HepG2 (cell line): ENCODE measurements at regions not wholly inside any gene's neighbourhood (a gene's known extent, or its start where the extent isn't known, plus 50 kb on each side); places are given as distances from the start of the nearest gene placed in this dataset.
"Not testable (repeated sequence)": the region's sequence is repeated elsewhere in the genome, so short reads cannot be mapped to it uniquely, and the experiment has no call there.

Experiments used
- ATAC-seq: fragments of 200-7000 bp; cut with Tn5 transposase; 3 replicates; pipeline ENCODE4 v1.9.1; 2020; ENCODE audit warnings: mild to moderate bottlenecking, moderate library complexity
- BruUV-seq: library from RNA; stranded (reverse); fragments of 400-500 nt; replicated peaks from 2 replicates; lab custom pipeline; 2021; lab: Mats Ljungman, UMichigan
- CTCF ChIA-PET: fragments of 300-600 bp; formaldehyde crosslinking; extraction: SDS; loops from one replicate; lab custom pipeline; 2021; ENCODE audit warnings: low total read pairs, inconsistent platforms, low intra/inter-chr PET ratio; lab: Yijun Ruan, JAX
- POLR2A ChIA-PET: fragments of 350-600 bp; sonication (Branson Sonifier 250); formaldehyde crosslinking; loops from one replicate; lab custom pipeline; 2020; ENCODE audit warnings: antibody characterized with exemption, inconsistent platforms; lab: Yijun Ruan, JAX
- DNase-seq: peaks from one replicate; pipeline ENCODE4 v3.0.0-alpha.2; 2015; ENCODE audit warnings: low spot score
- FAIRE-seq: peaks from 3 replicates; lab custom pipeline; 2011; peaks lifted over from hg19 to GRCh38; lab: Jason Lieb, UNC
- H2AFZ ChIP-seq: one replicate; pipeline ENCODE4 v1.6.1; 2011; ENCODE audit warnings: low read length, inconsistent platforms
- H3K27ac ChIP-seq: fragments of 300-600 bp; 3 replicates; pipeline ENCODE4 v1.8.0; 2011; ENCODE audit warnings: mixed run types, mild to moderate bottlenecking, mixed read lengths, low read length, inconsistent platforms; ENCODE audit not compliant: insufficient read depth; ENCODE audit errors: extremely low read length
- H3K27me3 ChIP-seq, 2 experiments: fragments of 200-600 bp in 1 of 2; 2 replicates in 1 of 2; 3 replicates in 1 of 2; pipeline versions ENCODE4 v1.6.0 to v1.8.0; 2011; ENCODE audit warnings: low read length in 2 of 2, mild to moderate bottlenecking in 2 of 2, moderate library complexity in 2 of 2, inconsistent platforms in 1 of 2; ENCODE audit not compliant: insufficient read depth in 2 of 2, control insufficient read depth in 1 of 2
- H3K36me3 ChIP-seq, 2 experiments: fragments of 200-600 bp in 1 of 2; replicated peaks in 1 of 2; 2 replicates in 1 of 2; 3 replicates in 1 of 2; pipeline versions ENCODE4 v1.5.1 to v1.8.0; 2011; ENCODE audit warnings: low read length in 2 of 2, inconsistent platforms in 1 of 2; ENCODE audit not compliant: insufficient read depth in 2 of 2, control insufficient read depth in 1 of 2
- H3K4me1 ChIP-seq: 2 replicates; pipeline ENCODE4 v1.5.1; 2012; ENCODE audit warnings: low read length, inconsistent platforms; ENCODE audit not compliant: insufficient read depth
- H3K4me2 ChIP-seq: 2 replicates; pipeline ENCODE4 v1.6.0; 2011; ENCODE audit warnings: low read depth, low read length, inconsistent platforms
- H3K4me3 ChIP-seq, 3 experiments: fragments of 200-600 bp in 1 of 3; sonication (generic), shearing (Covaris generic) in 1 of 3; replicated peaks in 1 of 3; 2 replicates each; pipeline ENCODE4 v1.5.1; 2011 to 2016; ENCODE audit warnings: low read length in 3 of 3, inconsistent platforms in 2 of 3, low read depth in 2 of 3, mild to moderate bottlenecking in 2 of 3, control low read depth in 1 of 3, mixed read lengths in 1 of 3; ENCODE audit not compliant: insufficient read depth in 1 of 3
- H3K79me2 ChIP-seq: one replicate; pipeline ENCODE4 v1.6.1; 2011; ENCODE audit warnings: low read length, inconsistent platforms; ENCODE audit not compliant: insufficient read depth
- H3K9ac ChIP-seq: 2 replicates; pipeline ENCODE4 v1.6.0; 2011; ENCODE audit warnings: mild to moderate bottlenecking, low read depth, low read length, inconsistent platforms; ENCODE audit not compliant: insufficient read depth
- H3K9me3 ChIP-seq: 2 replicates; pipeline ENCODE4 v1.5.1; 2012; ENCODE audit warnings: mild to moderate bottlenecking, low read length
- H4K20me1 ChIP-seq: 2 replicates; pipeline ENCODE4 v1.6.0; 2011; ENCODE audit warnings: inconsistent platforms, mild to moderate bottlenecking, low read length, moderate library complexity; ENCODE audit not compliant: insufficient read depth
- GLI4 ChIP-seq: sonication (generic); formaldehyde crosslinking; IDR thresholded peaks from 2 replicates; pipeline ENCODE4 v1.5.1; 2020; ENCODE audit warnings: missing genetic modification reagents, mild to moderate bottlenecking, moderate library complexity, borderline replicate concordance
- HNF4G ChIP-seq, 2 experiments: sonication (generic) in 1 of 2; formaldehyde crosslinking in 1 of 2; IDR thresholded peaks; 2 replicates each; pipeline versions ENCODE4 v1.4.0 to v1.6.1; 2011 to 2020; ENCODE audit warnings: borderline replicate concordance in 2 of 2, low read depth in 2 of 2, mild to moderate bottlenecking in 2 of 2, low read length in 1 of 2, missing genetic modification reagents in 1 of 2, moderate library complexity in 1 of 2
- POGZ ChIP-seq: sonication (generic); formaldehyde crosslinking; IDR thresholded peaks from 2 replicates; pipeline ENCODE4 v1.4.0; 2020; ENCODE audit warnings: mild to moderate bottlenecking, missing genetic modification reagents
- TAF15 ChIP-seq: fragments of 200-400 bp; formaldehyde crosslinking; IDR thresholded peaks from one replicate; pipeline ENCODE4 v1.6.1; 2018; ENCODE audit warnings: mild to moderate bottlenecking, low read depth, low read length; ENCODE audit not compliant: poor library complexity, severe bottlenecking
- THYN1 ChIP-seq: sonication (generic); formaldehyde crosslinking; IDR thresholded peaks from 2 replicates; pipeline ENCODE4 v1.8.1; 2023; ENCODE audit warnings: low read depth, mild to moderate bottlenecking, moderate library complexity, missing genetic modification reagents, borderline replicate concordance
- ZSCAN12 ChIP-seq: sonication (generic); formaldehyde crosslinking; IDR thresholded peaks from 2 replicates; pipeline ENCODE4 v1.9.0; 2021; ENCODE audit warnings: mild to moderate bottlenecking, missing genetic modification reagents
- WGBS: methylation state at CpG from one replicate; pipeline ENCODE4 v1.1.6; 2017; ENCODE audit warnings: low lambda C conversion rate; 5-methylcytosine and 5-hydroxymethylcytosine counted together
- in situ Hi-C: cut with HindIII; loops from 2 replicates; pipeline ENCODE4 v1.10.0; 2017; ENCODE audit warnings: low pct_unique_long_range_greater_than_20kb; ENCODE audit not compliant: extremely low pct_ligation_motif_present
- intact Hi-C: fragments of 100-400 bp; cut with micrococcal nuclease; formaldehyde crosslinking; loops from one replicate; pipeline ENCODE4 v1.10.0; 2022; ENCODE audit not compliant: unreplicated experiment
- TF ChIP-seq, protein P1 (sequence below): sonication (generic); formaldehyde crosslinking; IDR thresholded peaks from 2 replicates; pipeline ENCODE4 v1.8.0; 2022; ENCODE audit warnings: mild to moderate bottlenecking, missing genetic modification reagents, moderate library complexity
- TF ChIP-seq, protein P2 (sequence below): IDR thresholded peaks from 2 replicates; pipeline ENCODE4 v1.6.1; 2012; ENCODE audit warnings: low read length, improper control_type of control experiment
- TF ChIP-seq, protein P3 (sequence below): sonication (generic); formaldehyde crosslinking; IDR thresholded peaks from 2 replicates; pipeline ENCODE4 v1.5.0; 2020; ENCODE audit warnings: missing genetic modification reagents

DNA sequence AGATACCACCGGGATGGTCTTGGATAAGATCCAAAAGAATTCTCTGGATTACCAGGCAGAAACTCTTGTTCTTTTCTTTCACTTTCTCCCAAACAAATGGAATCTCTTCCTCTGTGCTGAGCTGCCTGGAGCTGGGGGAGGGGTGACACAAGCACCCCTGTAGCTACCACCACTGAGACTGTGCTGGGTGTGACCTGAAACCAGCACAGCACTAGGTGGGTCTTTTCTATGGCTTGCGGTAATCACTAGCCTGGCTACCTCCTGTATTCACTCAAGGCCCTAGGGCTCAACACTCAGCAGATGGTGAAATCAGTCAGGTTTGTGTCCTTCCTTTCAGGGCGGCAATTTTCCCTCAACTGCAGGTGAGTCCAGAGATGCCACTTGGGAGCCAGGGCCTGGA is 122.4 kb upstream of the CENPW start:
- BruUV-seq: no TSS peak
- Histone ChIP-seq H3K4me2 (no peak overlapping the region), H3K27ac (no peak overlapping the region), H3K27me3 (no peaks in the 10 kb centered on the region), H4K20me1 (no peaks in the 10 kb centered on the region), H3K9me3 (no peaks in the 10 kb centered on the region), H3K79me2 (no peaks in the 10 kb centered on the region), H2AFZ (no peak overlapping the region), H3K9ac (no peak overlapping the region), H3K4me3 (no peak overlapping the region), H3K4me1 (no peaks in the 10 kb centered on the region), H3K36me3 (peaks cover 0 to 1% of the 10 kb centered on the region in 2 experiments; a peak in 3 of 5 replicates)
- ChIA-PET POLR2A (no interaction called here), CTCF (no interaction called here)
- no peak for TF ChIP-seq ZSCAN12 (CRISPR knock-in tag)
- TF ChIP-seq HNF4G (IDR thresholded peaks at IDR 0.05; ENCODE audit: borderline replicate concordance, low read depth, low read length): no peak
- TF ChIP-seq HNF4G (CRISPR knock-in tag; IDR thresholded peaks at IDR 0.05; ENCODE audit: borderline replicate concordance, low read depth): no peak
- TF ChIP-seq THYN1: no peak
- TF ChIP-seq, protein P1, sequence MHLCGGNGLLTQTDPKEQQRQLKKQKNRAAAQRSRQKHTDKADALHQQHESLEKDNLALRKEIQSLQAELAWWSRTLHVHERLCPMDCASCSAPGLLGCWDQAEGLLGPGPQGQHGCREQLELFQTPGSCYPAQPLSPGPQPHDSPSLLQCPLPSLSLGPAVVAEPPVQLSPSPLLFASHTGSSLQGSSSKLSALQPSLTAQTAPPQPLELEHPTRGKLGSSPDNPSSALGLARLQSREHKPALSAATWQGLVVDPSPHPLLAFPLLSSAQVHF (CRISPR knock-in tag): no peak
- TF ChIP-seq, protein P2, sequence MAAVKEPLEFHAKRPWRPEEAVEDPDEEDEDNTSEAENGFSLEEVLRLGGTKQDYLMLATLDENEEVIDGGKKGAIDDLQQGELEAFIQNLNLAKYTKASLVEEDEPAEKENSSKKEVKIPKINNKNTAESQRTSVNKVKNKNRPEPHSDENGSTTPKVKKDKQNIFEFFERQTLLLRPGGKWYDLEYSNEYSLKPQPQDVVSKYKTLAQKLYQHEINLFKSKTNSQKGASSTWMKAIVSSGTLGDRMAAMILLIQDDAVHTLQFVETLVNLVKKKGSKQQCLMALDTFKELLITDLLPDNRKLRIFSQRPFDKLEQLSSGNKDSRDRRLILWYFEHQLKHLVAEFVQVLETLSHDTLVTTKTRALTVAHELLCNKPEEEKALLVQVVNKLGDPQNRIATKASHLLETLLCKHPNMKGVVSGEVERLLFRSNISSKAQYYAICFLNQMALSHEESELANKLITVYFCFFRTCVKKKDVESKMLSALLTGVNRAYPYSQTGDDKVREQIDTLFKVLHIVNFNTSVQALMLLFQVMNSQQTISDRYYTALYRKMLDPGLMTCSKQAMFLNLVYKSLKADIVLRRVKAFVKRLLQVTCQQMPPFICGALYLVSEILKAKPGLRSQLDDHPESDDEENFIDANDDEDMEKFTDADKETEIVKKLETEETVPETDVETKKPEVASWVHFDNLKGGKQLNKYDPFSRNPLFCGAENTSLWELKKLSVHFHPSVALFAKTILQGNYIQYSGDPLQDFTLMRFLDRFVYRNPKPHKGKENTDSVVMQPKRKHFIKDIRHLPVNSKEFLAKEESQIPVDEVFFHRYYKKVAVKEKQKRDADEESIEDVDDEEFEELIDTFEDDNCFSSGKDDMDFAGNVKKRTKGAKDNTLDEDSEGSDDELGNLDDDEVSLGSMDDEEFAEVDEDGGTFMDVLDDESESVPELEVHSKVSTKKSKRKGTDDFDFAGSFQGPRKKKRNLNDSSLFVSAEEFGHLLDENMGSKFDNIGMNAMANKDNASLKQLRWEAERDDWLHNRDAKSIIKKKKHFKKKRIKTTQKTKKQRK: no peak
- TF ChIP-seq, protein P3, sequence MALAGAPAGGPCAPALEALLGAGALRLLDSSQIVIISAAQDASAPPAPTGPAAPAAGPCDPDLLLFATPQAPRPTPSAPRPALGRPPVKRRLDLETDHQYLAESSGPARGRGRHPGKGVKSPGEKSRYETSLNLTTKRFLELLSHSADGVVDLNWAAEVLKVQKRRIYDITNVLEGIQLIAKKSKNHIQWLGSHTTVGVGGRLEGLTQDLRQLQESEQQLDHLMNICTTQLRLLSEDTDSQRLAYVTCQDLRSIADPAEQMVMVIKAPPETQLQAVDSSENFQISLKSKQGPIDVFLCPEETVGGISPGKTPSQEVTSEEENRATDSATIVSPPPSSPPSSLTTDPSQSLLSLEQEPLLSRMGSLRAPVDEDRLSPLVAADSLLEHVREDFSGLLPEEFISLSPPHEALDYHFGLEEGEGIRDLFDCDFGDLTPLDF: no peak
- TF ChIP-seq POGZ: no peak
- TF ChIP-seq TAF15: no peak
- no peak for TF ChIP-seq GLI4 (CRISPR knock-in tag)
- DNase-seq: no peak
- no peak for FAIRE-seq
- no peak for ATAC-seq
- intact Hi-C loops (no loop called here), in situ Hi-C loops (no loop called here)
- WGBS: 99% methylated on average over 3 of the region's 3 CpGs

DNA sequence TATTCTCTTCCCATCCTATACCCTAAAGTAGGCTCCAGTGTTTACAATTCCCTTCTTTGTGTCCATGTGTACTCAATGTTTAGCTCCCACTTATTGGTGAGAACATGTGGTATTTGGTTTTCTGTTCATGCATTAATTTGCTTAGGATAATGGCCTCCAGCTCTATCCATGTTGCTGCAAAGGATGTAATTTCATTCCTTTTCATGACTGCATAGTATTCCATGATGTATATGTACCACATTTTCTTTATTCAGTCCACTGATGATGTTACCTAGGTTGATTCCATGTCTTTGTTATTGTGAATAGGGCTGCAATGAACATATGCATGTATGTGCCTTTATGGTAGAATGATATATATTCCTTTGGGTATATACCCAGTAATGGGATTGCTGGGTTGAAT is 119.0 kb upstream of the CENPW start:
- ATAC-seq, H3K9me3 ChIP-seq, H3K79me2 ChIP-seq, in situ Hi-C loops, POLR2A ChIA-PET, H3K9ac ChIP-seq, FAIRE-seq, H3K27me3 ChIP-seq, H2AFZ ChIP-seq, H3K4me2 ChIP-seq, H3K4me3 ChIP-seq, CTCF ChIA-PET, H3K4me1 ChIP-seq, H3K36me3 ChIP-seq, DNase-seq, H4K20me1 ChIP-seq, intact Hi-C loops, H3K27ac ChIP-seq: not testable (repeated sequence)
- BruUV-seq: TSS peak; percentile 7
